Esophagus squamous epithelium (tissue), 4 donors: ENCODE measurements at regions not wholly inside any gene's neighbourhood (a gene's known extent, or its start where the extent isn't known, plus 50 kb on each side); places are given as distances from the start of the nearest gene placed in this dataset.

Experiments used
- POLR2A ChIP-seq, 4 donors: fragments of 450-650 bp; IDR thresholded peaks; one replicate each; pipeline ENCODE4 v1.6.1; 2017; ENCODE audit warnings: antibody characterized with exemption in 4 of 4, mild to moderate bottlenecking in 4 of 4, moderate library complexity in 3 of 4
- TF ChIP-seq, protein P1 (sequence below), 6 experiments: fragments of 450-650 bp in 4 of 6; fragments of 200-600 bp in 2 of 6; sonication (generic) in 2 of 6; IDR thresholded peaks; one replicate each; pipeline ENCODE4 v1.5.1; 2016 to 2019; ENCODE audit warnings: antibody characterized with exemption in 6 of 6, mild to moderate bottlenecking in 4 of 6, moderate library complexity in 4 of 6

DNA sequence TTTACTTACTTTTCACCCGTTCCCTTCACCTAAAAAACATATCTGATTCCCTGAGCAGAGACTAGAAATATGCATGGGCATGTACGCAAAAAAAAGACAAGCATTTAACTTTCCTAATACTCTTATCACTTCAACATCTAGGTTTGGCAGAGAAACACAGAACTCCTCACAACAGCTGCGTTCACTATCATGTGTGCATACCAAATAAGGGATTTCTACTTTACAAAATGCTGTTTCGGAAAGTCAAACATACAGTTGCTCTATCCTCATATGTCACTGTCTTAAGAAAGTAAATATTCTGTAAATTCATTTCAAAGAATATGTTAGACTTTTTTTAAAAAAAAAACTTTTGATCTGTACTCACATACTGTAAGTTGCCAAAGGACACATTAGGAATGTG, 65.1 kb upstream of the CBLB start:
- TF ChIP-seq, protein P1, sequence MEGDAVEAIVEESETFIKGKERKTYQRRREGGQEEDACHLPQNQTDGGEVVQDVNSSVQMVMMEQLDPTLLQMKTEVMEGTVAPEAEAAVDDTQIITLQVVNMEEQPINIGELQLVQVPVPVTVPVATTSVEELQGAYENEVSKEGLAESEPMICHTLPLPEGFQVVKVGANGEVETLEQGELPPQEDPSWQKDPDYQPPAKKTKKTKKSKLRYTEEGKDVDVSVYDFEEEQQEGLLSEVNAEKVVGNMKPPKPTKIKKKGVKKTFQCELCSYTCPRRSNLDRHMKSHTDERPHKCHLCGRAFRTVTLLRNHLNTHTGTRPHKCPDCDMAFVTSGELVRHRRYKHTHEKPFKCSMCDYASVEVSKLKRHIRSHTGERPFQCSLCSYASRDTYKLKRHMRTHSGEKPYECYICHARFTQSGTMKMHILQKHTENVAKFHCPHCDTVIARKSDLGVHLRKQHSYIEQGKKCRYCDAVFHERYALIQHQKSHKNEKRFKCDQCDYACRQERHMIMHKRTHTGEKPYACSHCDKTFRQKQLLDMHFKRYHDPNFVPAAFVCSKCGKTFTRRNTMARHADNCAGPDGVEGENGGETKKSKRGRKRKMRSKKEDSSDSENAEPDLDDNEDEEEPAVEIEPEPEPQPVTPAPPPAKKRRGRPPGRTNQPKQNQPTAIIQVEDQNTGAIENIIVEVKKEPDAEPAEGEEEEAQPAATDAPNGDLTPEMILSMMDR (IDR thresholded peaks at IDR 0.05): no peak
- TF ChIP-seq POLR2A (IDR thresholded peaks at IDR 0.05): no peak
